HepG2 (cell line): ENCODE measurements at regions not wholly inside any gene's neighbourhood (a gene's known extent, or its start where the extent isn't known, plus 50 kb on each side); places are given as distances from the start of the nearest gene placed in this dataset.

Experiments
- ATAC-seq: fragments of 200-7000 bp; cut with Tn5 transposase; 3 replicates; pipeline ENCODE4 v1.9.1; 2020; ENCODE audit warnings: mild to moderate bottlenecking, moderate library complexity
- BruUV-seq: library from RNA; stranded (reverse); fragments of 400-500 nt; replicated peaks from 2 replicates; lab custom pipeline; 2021; lab: Mats Ljungman, UMichigan
- CTCF ChIA-PET: fragments of 300-600 bp; formaldehyde crosslinking; extraction: SDS; loops from one replicate; lab custom pipeline; 2021; ENCODE audit warnings: low total read pairs, inconsistent platforms, low intra/inter-chr PET ratio; lab: Yijun Ruan, JAX
- POLR2A ChIA-PET: fragments of 350-600 bp; sonication (Branson Sonifier 250); formaldehyde crosslinking; loops from one replicate; lab custom pipeline; 2020; ENCODE audit warnings: antibody characterized with exemption, inconsistent platforms; lab: Yijun Ruan, JAX
- DNase-seq: peaks from one replicate; pipeline ENCODE4 v3.0.0-alpha.2; 2015; ENCODE audit warnings: low spot score
- FAIRE-seq: peaks from 3 replicates; lab custom pipeline; 2011; peaks lifted over from hg19 to GRCh38; lab: Jason Lieb, UNC
- H2AFZ ChIP-seq: one replicate; pipeline ENCODE4 v1.6.1; 2011; ENCODE audit warnings: low read length, inconsistent platforms
- H3K27ac ChIP-seq: fragments of 300-600 bp; 3 replicates; pipeline ENCODE4 v1.8.0; 2011; ENCODE audit warnings: mixed run types, mild to moderate bottlenecking, mixed read lengths, low read length, inconsistent platforms; ENCODE audit not compliant: insufficient read depth; ENCODE audit errors: extremely low read length
- H3K27me3 ChIP-seq, 2 experiments: fragments of 200-600 bp in 1 of 2; 2 replicates in 1 of 2; 3 replicates in 1 of 2; pipeline versions ENCODE4 v1.6.0 to v1.8.0; 2011; ENCODE audit warnings: low read length in 2 of 2, mild to moderate bottlenecking in 2 of 2, moderate library complexity in 2 of 2, inconsistent platforms in 1 of 2; ENCODE audit not compliant: insufficient read depth in 2 of 2, control insufficient read depth in 1 of 2
- H3K36me3 ChIP-seq, 2 experiments: fragments of 200-600 bp in 1 of 2; replicated peaks in 1 of 2; 2 replicates in 1 of 2; 3 replicates in 1 of 2; pipeline versions ENCODE4 v1.5.1 to v1.8.0; 2011; ENCODE audit warnings: low read length in 2 of 2, inconsistent platforms in 1 of 2; ENCODE audit not compliant: insufficient read depth in 2 of 2, control insufficient read depth in 1 of 2
- H3K4me1 ChIP-seq: 2 replicates; pipeline ENCODE4 v1.5.1; 2012; ENCODE audit warnings: low read length, inconsistent platforms; ENCODE audit not compliant: insufficient read depth
- H3K4me2 ChIP-seq: 2 replicates; pipeline ENCODE4 v1.6.0; 2011; ENCODE audit warnings: low read depth, low read length, inconsistent platforms
- H3K4me3 ChIP-seq, 3 experiments: fragments of 200-600 bp in 1 of 3; sonication (generic), shearing (Covaris generic) in 1 of 3; replicated peaks in 1 of 3; 2 replicates each; pipeline ENCODE4 v1.5.1; 2011 to 2016; ENCODE audit warnings: low read length in 3 of 3, inconsistent platforms in 2 of 3, low read depth in 2 of 3, mild to moderate bottlenecking in 2 of 3, control low read depth in 1 of 3, mixed read lengths in 1 of 3; ENCODE audit not compliant: insufficient read depth in 1 of 3
- H3K79me2 ChIP-seq: one replicate; pipeline ENCODE4 v1.6.1; 2011; ENCODE audit warnings: low read length, inconsistent platforms; ENCODE audit not compliant: insufficient read depth
- H3K9ac ChIP-seq: 2 replicates; pipeline ENCODE4 v1.6.0; 2011; ENCODE audit warnings: mild to moderate bottlenecking, low read depth, low read length, inconsistent platforms; ENCODE audit not compliant: insufficient read depth
- H3K9me3 ChIP-seq: 2 replicates; pipeline ENCODE4 v1.5.1; 2012; ENCODE audit warnings: mild to moderate bottlenecking, low read length
- H4K20me1 ChIP-seq: 2 replicates; pipeline ENCODE4 v1.6.0; 2011; ENCODE audit warnings: inconsistent platforms, mild to moderate bottlenecking, low read length, moderate library complexity; ENCODE audit not compliant: insufficient read depth
- ATM ChIP-seq: fragments of 450-650 bp; IDR thresholded peaks from 2 replicates; pipeline ENCODE4 v1.7.1; 2017; ENCODE audit warnings: mild to moderate bottlenecking, borderline replicate concordance
- GLMP ChIP-seq: sonication (generic); formaldehyde crosslinking; IDR thresholded peaks from 2 replicates; pipeline ENCODE4 v1.9.0; 2021; ENCODE audit warnings: missing genetic modification reagents, mild to moderate bottlenecking, borderline replicate concordance
- TOPORS ChIP-seq: sonication (generic); formaldehyde crosslinking; IDR thresholded peaks from 2 replicates; pipeline ENCODE4 v1.8.0; 2023; ENCODE audit warnings: mild to moderate bottlenecking, missing genetic modification reagents
- ZNF18 ChIP-seq: sonication (generic); formaldehyde crosslinking; IDR thresholded peaks from 2 replicates; pipeline ENCODE4 v1.8.0; 2022; ENCODE audit warnings: mild to moderate bottlenecking, missing genetic modification reagents; ENCODE audit not compliant: insufficient replicate concordance
- ZNF224 ChIP-seq: sonication (generic); formaldehyde crosslinking; IDR thresholded peaks from 2 replicates; pipeline ENCODE4 v1.5.0; 2020; ENCODE audit warnings: mild to moderate bottlenecking, missing genetic modification reagents
- ZNF281 ChIP-seq: sonication (generic); formaldehyde crosslinking; IDR thresholded peaks from 2 replicates; pipeline ENCODE4 v1.4.0; 2020; ENCODE audit warnings: missing genetic modification reagents, borderline replicate concordance
- ZSCAN5A ChIP-seq: sonication (generic); formaldehyde crosslinking; IDR thresholded peaks from 2 replicates; pipeline ENCODE4 v1.8.0; 2022; ENCODE audit warnings: mild to moderate bottlenecking, missing genetic modification reagents, borderline replicate concordance
- WGBS: methylation state at CpG from one replicate; pipeline ENCODE4 v1.1.6; 2017; ENCODE audit warnings: low lambda C conversion rate; 5-methylcytosine and 5-hydroxymethylcytosine counted together
- in situ Hi-C: cut with HindIII; loops from 2 replicates; pipeline ENCODE4 v1.10.0; 2017; ENCODE audit warnings: low pct_unique_long_range_greater_than_20kb; ENCODE audit not compliant: extremely low pct_ligation_motif_present
- intact Hi-C: fragments of 100-400 bp; cut with micrococcal nuclease; formaldehyde crosslinking; loops from one replicate; pipeline ENCODE4 v1.10.0; 2022; ENCODE audit not compliant: unreplicated experiment
- TF ChIP-seq, protein P1 (sequence below): IDR thresholded peaks from 2 replicates; pipeline ENCODE4 v1.6.1; 2016
- TF ChIP-seq, protein P2 (sequence below): sonication (generic); formaldehyde crosslinking; IDR thresholded peaks from 2 replicates; pipeline ENCODE4 v1.4.0; 2020; ENCODE audit warnings: low read depth, mild to moderate bottlenecking, missing genetic modification reagents

DNA sequence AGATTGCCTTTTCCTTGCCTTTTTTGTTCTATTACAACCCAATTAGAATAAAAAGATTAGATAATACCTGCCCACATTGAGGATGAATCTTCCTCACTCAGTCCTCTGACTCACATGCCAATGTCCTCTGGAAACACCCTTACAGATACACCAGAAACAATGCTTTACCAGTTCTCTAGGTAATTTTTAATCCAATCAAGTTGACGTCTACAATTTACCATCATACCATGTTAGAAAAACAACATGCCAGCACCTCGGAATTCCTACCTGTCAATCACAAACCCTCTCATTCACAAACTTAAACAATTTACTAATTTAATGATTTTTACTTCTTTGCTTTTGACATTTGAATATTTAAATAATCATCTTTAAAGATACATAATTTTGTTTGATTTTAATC, 953.8 kb downstream of the TRHDE start (continued):
- TF ChIP-seq ZNF281 (no peak), TOPORS (no peak), ZNF224 (CRISPR knock-in tag) (no peak)
- TF ChIP-seq, protein P1, sequence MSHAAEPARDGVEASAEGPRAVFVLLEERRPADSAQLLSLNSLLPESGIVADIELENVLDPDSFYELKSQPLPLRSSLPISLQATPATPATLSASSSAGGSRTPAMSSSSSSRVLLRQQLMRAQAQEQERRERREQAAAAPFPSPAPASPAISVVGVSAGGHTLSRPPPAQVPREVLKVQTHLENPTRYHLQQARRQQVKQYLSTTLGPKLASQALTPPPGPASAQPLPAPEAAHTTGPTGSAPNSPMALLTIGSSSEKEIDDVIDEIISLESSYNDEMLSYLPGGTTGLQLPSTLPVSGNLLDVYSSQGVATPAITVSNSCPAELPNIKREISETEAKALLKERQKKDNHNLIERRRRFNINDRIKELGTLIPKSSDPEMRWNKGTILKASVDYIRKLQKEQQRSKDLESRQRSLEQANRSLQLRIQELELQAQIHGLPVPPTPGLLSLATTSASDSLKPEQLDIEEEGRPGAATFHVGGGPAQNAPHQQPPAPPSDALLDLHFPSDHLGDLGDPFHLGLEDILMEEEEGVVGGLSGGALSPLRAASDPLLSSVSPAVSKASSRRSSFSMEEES (CRISPR knock-in tag), result no peak
- TF ChIP-seq, protein P2, sequence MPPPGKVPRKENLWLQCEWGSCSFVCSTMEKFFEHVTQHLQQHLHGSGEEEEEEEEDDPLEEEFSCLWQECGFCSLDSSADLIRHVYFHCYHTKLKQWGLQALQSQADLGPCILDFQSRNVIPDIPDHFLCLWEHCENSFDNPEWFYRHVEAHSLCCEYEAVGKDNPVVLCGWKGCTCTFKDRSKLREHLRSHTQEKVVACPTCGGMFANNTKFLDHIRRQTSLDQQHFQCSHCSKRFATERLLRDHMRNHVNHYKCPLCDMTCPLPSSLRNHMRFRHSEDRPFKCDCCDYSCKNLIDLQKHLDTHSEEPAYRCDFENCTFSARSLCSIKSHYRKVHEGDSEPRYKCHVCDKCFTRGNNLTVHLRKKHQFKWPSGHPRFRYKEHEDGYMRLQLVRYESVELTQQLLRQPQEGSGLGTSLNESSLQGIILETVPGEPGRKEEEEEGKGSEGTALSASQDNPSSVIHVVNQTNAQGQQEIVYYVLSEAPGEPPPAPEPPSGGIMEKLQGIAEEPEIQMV (CRISPR knock-in tag), result no peak

DNA sequence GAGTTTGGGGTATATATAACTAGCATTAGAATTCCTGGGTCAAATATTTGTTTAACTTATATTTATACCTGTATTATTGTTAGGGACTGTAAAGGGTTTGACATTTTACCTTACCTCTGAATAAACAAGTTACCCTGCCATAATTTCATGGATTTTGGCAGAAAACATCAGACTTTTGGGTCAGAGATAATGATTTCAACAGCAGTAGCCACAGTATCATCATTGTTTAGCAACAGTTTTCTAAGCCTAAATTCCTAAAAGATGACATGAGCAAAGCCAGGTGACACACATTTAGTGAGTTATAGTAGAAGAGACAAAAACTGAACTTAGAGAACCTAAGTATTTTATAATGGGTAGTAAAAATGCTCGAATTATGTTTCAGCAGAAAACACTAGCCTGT, 954.4 kb downstream of the TRHDE start:
- FAIRE-seq, result no peak
- TF ChIP-seq GLMP (no peak), ZSCAN5A (CRISPR knock-in tag) (no peak), ATM (no peak), ZNF18 (CRISPR knock-in tag) (no peak)

More for the DNA sequence above, 954.4 kb downstream of the TRHDE start:
- Histone ChIP-seq H2AFZ (no peak overlapping the region), H3K4me3 (no peak overlapping the region), H3K4me2 (no peak overlapping the region), H3K36me3 (no peaks in the 10 kb centered on the region), H3K27me3 (no peaks in the 10 kb centered on the region), H3K27ac (no peak overlapping the region), H4K20me1 (no peaks in the 10 kb centered on the region), H3K9me3 (peaks cover 54% of the 10 kb centered on the region), H3K4me1 (no peaks in the 10 kb centered on the region), H3K79me2 (no peaks in the 10 kb centered on the region), H3K9ac (no peak overlapping the region)
- in situ Hi-C loops (no loop called here), intact Hi-C loops (no loop called here)
- ChIA-PET POLR2A (no interaction called here), CTCF (no interaction called here)
- WGBS, result 0% methylated on average over 1 of the region's 1 CpG
- ATAC-seq (no peak), DNase-seq (no peak)
- no TSS peak for BruUV-seq
